HUES64 (cell line): ENCODE measurements at regions not wholly inside any gene's neighbourhood (a gene's known extent, or its start where the extent isn't known, plus 50 kb on each side); places are given as distances from the start of the nearest gene placed in this dataset.
"Not testable (repeated sequence)": the region's sequence is repeated elsewhere in the genome, so short reads cannot be mapped to it uniquely, and the experiment has no call there.

ENCODE experiments used
- H3K27ac ChIP-seq: 2 replicates; pipeline ENCODE4 v1.7.0; 2013; ENCODE audit warnings: low read depth, low read length, inconsistent platforms
- H3K27me3 ChIP-seq: 2 replicates; pipeline ENCODE4 v1.6.1; 2013; ENCODE audit warnings: mild to moderate bottlenecking, low read length; ENCODE audit not compliant: insufficient read depth
- H3K36me3 ChIP-seq: 2 replicates; pipeline ENCODE4 v1.6.1; 2013; ENCODE audit warnings: mild to moderate bottlenecking, low read length; ENCODE audit not compliant: insufficient read depth
- H3K4me1 ChIP-seq: 2 replicates; pipeline ENCODE4 v1.6.1; 2013; ENCODE audit warnings: mild to moderate bottlenecking, low read length, moderate library complexity; ENCODE audit not compliant: insufficient read depth
- H3K4me3 ChIP-seq: 2 replicates; pipeline ENCODE4 v1.5.1; 2013; ENCODE audit warnings: mild to moderate bottlenecking, low read length, moderate library complexity
- H3K9ac ChIP-seq: 2 replicates; pipeline ENCODE4 v1.6.1; 2013; ENCODE audit warnings: mild to moderate bottlenecking, low read depth, low read length
- H3K9me3 ChIP-seq: 2 replicates; pipeline ENCODE4 v1.6.1; 2013; ENCODE audit warnings: low read depth, low read length; ENCODE audit not compliant: insufficient read depth
- WGBS: fragments of 150-250, 120-280 bp; methylation state at CpG from one replicate; pipeline ENCODE4 v1.1.7; 2013; ENCODE audit warnings: missing lambda C conversion rate; 5-methylcytosine and 5-hydroxymethylcytosine counted together

GRCh38 chr7:115793958-115794702 is 236.4 kb downstream of the TFEC start:
- 97% methylated on average over 7 of the region's 7 CpGs for WGBS
- H3K27ac ChIP-seq: no peak overlapping the region
- H3K9ac ChIP-seq: no peak overlapping the region

GRCh38 chr7:115789901-115790300 is 240.7 kb downstream of the TFEC start:
- H3K4me1 ChIP-seq: no peaks in the 10 kb centered on the region
- H3K4me3 ChIP-seq: no peak overlapping the region
- no peak overlapping the region for H3K9ac ChIP-seq
- no peaks in the 10 kb centered on the region for H3K36me3 ChIP-seq
- WGBS: 96% methylated on average over 26 of the region's 27 CpGs
- H3K27ac ChIP-seq: no peak overlapping the region
- H3K27me3 ChIP-seq: no peaks in the 10 kb centered on the region
- H3K9me3 ChIP-seq: no peaks in the 10 kb centered on the region

More at GRCh38 chr7:115793958-115794702, 236.4 kb downstream of the TFEC start:
- Histone ChIP-seq H3K27me3 (no peaks in the 10 kb centered on the region), H3K36me3 (no peaks in the 10 kb centered on the region), H3K4me1 (peaks cover 6% of the 10 kb centered on the region; the same call in 1 of the 2 replicates), H3K9me3 (no peaks in the 10 kb centered on the region), H3K4me3 (no peak overlapping the region)

DNA sequence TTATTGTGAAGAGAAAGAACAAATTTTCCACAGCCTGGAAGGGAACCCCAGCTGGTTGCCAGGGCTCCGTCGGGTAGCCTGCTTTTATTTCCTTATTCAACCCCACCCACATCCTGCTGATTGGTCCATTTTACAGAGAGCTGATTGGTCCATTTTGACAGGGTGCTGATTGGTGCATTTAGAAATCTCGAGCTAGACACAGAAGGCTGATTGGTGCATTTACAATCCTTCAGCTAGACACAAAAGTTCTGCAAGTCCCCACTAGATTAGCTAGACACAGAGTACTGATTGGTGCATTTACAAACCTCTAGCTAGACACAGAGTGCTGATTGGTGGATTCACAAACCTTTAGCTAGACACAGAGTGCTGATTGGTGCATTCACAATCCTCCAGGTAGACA is 241.1 kb downstream of the TFEC start:
- H3K4me1 ChIP-seq, H3K36me3 ChIP-seq, H3K4me3 ChIP-seq, H3K27me3 ChIP-seq, H3K9me3 ChIP-seq, H3K27ac ChIP-seq, H3K9ac ChIP-seq: not testable (repeated sequence)
- 92% methylated on average over 3 of the region's 3 CpGs for WGBS

- Histone ChIP-seq H3K4me1 (no peaks in the 10 kb centered on the region), H3K4me3 (no peak overlapping the region), H3K27me3 (no peaks in the 10 kb centered on the region), H3K9ac (no peak overlapping the region), H3K27ac (no peak overlapping the region), H3K36me3 (no peaks in the 10 kb centered on the region), H3K9me3 (no peaks in the 10 kb centered on the region)
- WGBS: 94% methylated on average over 1 of the region's 1 CpG
Observed at GRCh38 chr7:115782696-115783490, 247.7 kb downstream of the TFEC start.

GRCh38 chr7:115779561-115779960 is 251.0 kb downstream of the TFEC start:
- H3K9ac ChIP-seq: no peak overlapping the region
- no peaks in the 10 kb centered on the region for H3K4me1 ChIP-seq
- no peaks in the 10 kb centered on the region for H3K36me3 ChIP-seq
- H3K27ac ChIP-seq: no peak overlapping the region
- H3K4me3 ChIP-seq: no peak overlapping the region
- no peaks in the 10 kb centered on the region for H3K27me3 ChIP-seq
- no peaks in the 10 kb centered on the region for H3K9me3 ChIP-seq

DNA sequence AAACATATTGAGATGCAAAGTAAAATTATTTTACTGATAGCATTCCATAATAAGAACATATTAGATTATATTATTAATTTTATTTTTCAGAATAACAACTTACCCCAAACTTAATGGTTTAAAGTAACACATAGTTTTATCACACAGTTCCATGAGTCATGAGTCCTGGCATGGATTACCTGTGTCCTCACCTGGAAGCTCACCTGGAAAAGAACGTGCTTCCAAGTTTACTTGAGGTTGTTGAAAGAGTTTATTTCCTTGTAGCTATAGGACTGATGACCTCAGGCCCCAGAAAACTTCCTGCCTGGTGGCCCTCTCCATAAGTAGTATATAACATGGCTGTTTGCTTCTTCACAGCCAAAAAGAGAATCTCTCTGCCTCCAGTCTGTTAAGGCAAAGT is 254.6 kb downstream of the TFEC start:
- Histone ChIP-seq H3K27ac (no peak overlapping the region), H3K36me3 (no peaks in the 10 kb centered on the region), H3K4me1 (no peaks in the 10 kb centered on the region), H3K4me3 (no peak overlapping the region), H3K9ac (no peak overlapping the region), H3K9me3 (no peaks in the 10 kb centered on the region), H3K27me3 (no peaks in the 10 kb centered on the region)
- 95% methylated on average over 1 of the region's 1 CpG for WGBS

DNA sequence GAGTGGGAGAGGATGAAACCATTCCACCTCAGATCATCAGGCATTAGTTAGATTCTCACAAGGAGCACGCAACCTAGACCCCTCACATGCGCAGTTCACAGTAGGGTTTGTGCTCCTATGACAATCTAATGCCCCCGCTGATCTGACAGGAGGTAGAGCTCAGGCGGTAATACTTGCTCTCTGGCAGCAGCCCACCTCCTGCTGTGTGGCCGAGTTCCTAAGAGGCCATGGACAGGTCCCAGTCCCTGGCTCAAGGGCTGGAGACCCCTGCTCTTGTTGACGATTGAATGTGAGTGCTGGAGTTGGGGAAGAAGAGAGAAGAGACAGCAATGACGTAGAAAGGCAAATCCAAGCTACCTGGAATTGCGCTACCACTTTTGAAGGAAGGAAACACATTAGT is 267.2 kb downstream of the TFEC start:
- WGBS: 81% methylated on average over 8 of the region's 8 CpGs
- H3K36me3 ChIP-seq: no peaks in the 10 kb centered on the region
- no peaks in the 10 kb centered on the region for H3K9me3 ChIP-seq
- H3K4me1 ChIP-seq: peaks cover 8% of the 10 kb centered on the region; the same call in 1 of the 2 replicates
- H3K9ac ChIP-seq: no peak overlapping the region
- H3K27me3 ChIP-seq: no peaks in the 10 kb centered on the region
- H3K4me3 ChIP-seq: no peak overlapping the region
- H3K27ac ChIP-seq: no peak overlapping the region

GRCh38 chr7:115758025-115758424 is 272.5 kb downstream of the TFEC start:
- 97% methylated on average over 3 of the region's 3 CpGs for WGBS
- H3K27me3 ChIP-seq: no peaks in the 10 kb centered on the region
- no peaks in the 10 kb centered on the region for H3K4me1 ChIP-seq
- H3K9ac ChIP-seq: no peak overlapping the region
- H3K4me3 ChIP-seq: no peak overlapping the region
- H3K27ac ChIP-seq: no peak overlapping the region
- no peaks in the 10 kb centered on the region for H3K9me3 ChIP-seq
- no peaks in the 10 kb centered on the region for H3K36me3 ChIP-seq

DNA sequence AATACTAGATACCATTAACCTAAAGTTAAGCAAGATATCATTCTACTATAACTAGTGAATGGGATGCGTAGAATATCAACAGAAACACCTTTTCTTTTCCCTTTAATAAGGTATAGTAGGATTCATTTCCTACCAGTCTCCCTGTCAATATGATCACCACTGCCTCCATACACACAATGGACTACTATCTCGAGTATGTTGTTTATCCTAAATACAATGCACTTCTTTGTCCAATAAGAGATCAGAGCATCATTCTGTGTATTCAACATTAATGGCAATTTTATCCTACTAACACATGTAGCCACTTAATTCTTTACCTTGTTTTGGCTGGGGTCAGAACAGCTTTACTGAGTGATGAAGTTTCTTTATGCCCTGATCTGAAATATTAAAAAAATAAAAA is 276.3 kb downstream of the TFEC start:
- no peak overlapping the region for H3K27ac ChIP-seq
- no peaks in the 10 kb centered on the region for H3K36me3 ChIP-seq
- WGBS: 93% methylated on average over 1 of the region's 2 CpGs
- no peaks in the 10 kb centered on the region for H3K4me1 ChIP-seq
- H3K9me3 ChIP-seq: no peaks in the 10 kb centered on the region
- no peaks in the 10 kb centered on the region for H3K27me3 ChIP-seq
- no peak overlapping the region for H3K4me3 ChIP-seq
- H3K9ac ChIP-seq: no peak overlapping the region

- Histone ChIP-seq H3K4me1 (no peaks in the 10 kb centered on the region), H3K27me3 (no peaks in the 10 kb centered on the region), H3K4me3 (no peak overlapping the region), H3K9ac (no peak overlapping the region), H3K36me3 (no peaks in the 10 kb centered on the region), H3K9me3 (no peaks in the 10 kb centered on the region), H3K27ac (no peak overlapping the region)
- WGBS: 94% methylated on average over 6 of the region's 6 CpGs
Observed at GRCh38 chr7:115749924-115750323, 280.6 kb downstream of the TFEC start.

DNA sequence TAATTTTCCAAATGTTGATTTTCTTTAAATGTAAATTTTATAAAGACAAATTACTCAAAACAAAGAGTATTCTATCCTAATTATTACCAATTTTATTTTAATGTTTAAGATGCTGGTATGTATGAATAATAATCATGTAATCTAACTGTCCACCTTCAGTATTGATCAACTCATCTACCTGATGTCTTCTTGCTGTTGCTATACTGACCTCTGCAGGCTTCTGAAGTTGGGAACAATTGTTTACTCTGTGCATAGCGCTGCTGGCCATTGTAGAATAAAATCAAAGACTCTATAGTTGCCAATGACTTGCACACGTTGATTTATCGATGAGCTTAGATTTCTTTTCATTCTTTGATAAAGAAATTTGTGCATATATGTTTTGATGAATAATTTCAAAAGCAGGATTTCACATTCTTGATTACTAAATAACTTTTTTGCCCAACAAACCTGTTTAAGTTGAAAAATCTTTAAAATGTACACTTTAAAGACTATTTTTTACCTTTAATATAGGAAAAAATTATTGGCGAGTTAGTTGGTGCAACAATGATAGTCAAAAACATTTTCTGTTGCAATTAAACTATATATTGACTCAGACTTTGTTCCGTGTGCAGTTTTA is 282.3 kb downstream of the TFEC start:
- Histone ChIP-seq H3K4me3 (no peak overlapping the region), H3K27me3 (no peaks in the 10 kb centered on the region), H3K36me3 (no peaks in the 10 kb centered on the region), H3K9me3 (no peaks in the 10 kb centered on the region), H3K27ac (no peak overlapping the region), H3K4me1 (no peaks in the 10 kb centered on the region), H3K9ac (no peak overlapping the region)
- 81% methylated on average over 5 of the region's 5 CpGs for WGBS
